Transverse colon (tissue), 4 donors: ENCODE measurements at regions not wholly inside any gene's neighbourhood (a gene's known extent, or its start where the extent isn't known, plus 50 kb on each side); places are given as distances from the start of the nearest gene placed in this dataset.

ENCODE experiments used
- DNase-seq: peaks from one replicate; pipeline ENCODE4 v3.0.0-alpha.2; 2019
- H3K27ac ChIP-seq, 4 donors: fragments of 200-600 bp; sonication (generic); 2 replicates each; pipeline ENCODE4 v1.5.1; 2016 to 2018; ENCODE audit warnings: inconsistent platforms in 4 of 4
- H3K27me3 ChIP-seq: fragments of 200-600 bp; sonication (generic); 2 replicates; pipeline ENCODE4 v1.5.1; 2017; ENCODE audit warnings: inconsistent platforms
- H3K36me3 ChIP-seq, 4 donors: fragments of 200-600 bp; sonication (generic); 2 replicates each; pipeline ENCODE4 v1.5.1; 2017 to 2019; ENCODE audit warnings: inconsistent platforms in 4 of 4
- H3K4me1 ChIP-seq, 4 donors: fragments of 200-600 bp; sonication (generic); 2 replicates each; pipeline ENCODE4 v1.5.1; 2017 to 2020; ENCODE audit warnings: inconsistent platforms in 4 of 4
- H3K4me3 ChIP-seq, 4 donors: fragments of 200-600 bp; sonication (generic); 1 replicate in 1 of 4; 2 replicates in 3 of 4; pipeline versions ENCODE4 v1.5.1 to v1.6.1; 2017 to 2019; ENCODE audit warnings: inconsistent platforms in 4 of 4
- H3K9me3 ChIP-seq, 2 donors: fragments of 200-600 bp; sonication (generic); 2 replicates each; pipeline ENCODE4 v1.5.1; 2017 to 2019; ENCODE audit warnings: inconsistent platforms in 2 of 2
- EP300 ChIP-seq: sonication (generic); formaldehyde crosslinking; IDR thresholded peaks from one replicate; pipeline ENCODE4 v1.6.1; 2017; ENCODE audit warnings: antibody characterized with exemption, low read depth
- POLR2A ChIP-seq: fragments of 450-650 bp; IDR thresholded peaks from one replicate; pipeline ENCODE4 v1.6.1; 2016; ENCODE audit warnings: antibody characterized with exemption, mild to moderate bottlenecking, moderate library complexity
- POLR2AphosphoS5 ChIP-seq, 3 donors: sonication (generic); formaldehyde crosslinking; IDR thresholded peaks; one replicate each; pipeline ENCODE4 v1.6.1; 2016; ENCODE audit warnings: antibody characterized with exemption in 3 of 3
- whole genome bisulfite sequencing, 2 donors: methylation state at CpG; one replicate each; pipeline ENCODE4 v1.1.5; 2018; ENCODE audit warnings: low coverage in 1 of 2; 5-methylcytosine and 5-hydroxymethylcytosine counted together
- in situ Hi-C, 4 donors: fragments of 200-750 bp; cut with MboI; loops; one replicate each; pipeline versions ENCODE4 v1.15.0 to v1.15.1; 2017; ENCODE audit warnings: low sequenced_read_pairs in 3 of 4, low pct_ligation_motif_present in 1 of 4, low pct_unique_long_range_greater_than_20kb in 1 of 4
- intact Hi-C: fragments of 100-400 bp; cut with DNase I; formaldehyde crosslinking; loops from one replicate; pipeline ENCODE4 v1.15.1; 2023; ENCODE audit warnings: low total_unique reads
- TF ChIP-seq, protein P1 (sequence below), 5 experiments: fragments of 200-600 bp in 3 of 5; fragments of 450-650 bp in 2 of 5; sonication (generic) in 3 of 5; IDR thresholded peaks; 1 replicate in 2 of 5; 2 replicates in 3 of 5; pipeline ENCODE4 v1.5.1; 2016 to 2017; ENCODE audit warnings: antibody characterized with exemption in 5 of 5, inconsistent platforms in 3 of 5, mild to moderate bottlenecking in 2 of 5, moderate library complexity in 1 of 5

DNA sequence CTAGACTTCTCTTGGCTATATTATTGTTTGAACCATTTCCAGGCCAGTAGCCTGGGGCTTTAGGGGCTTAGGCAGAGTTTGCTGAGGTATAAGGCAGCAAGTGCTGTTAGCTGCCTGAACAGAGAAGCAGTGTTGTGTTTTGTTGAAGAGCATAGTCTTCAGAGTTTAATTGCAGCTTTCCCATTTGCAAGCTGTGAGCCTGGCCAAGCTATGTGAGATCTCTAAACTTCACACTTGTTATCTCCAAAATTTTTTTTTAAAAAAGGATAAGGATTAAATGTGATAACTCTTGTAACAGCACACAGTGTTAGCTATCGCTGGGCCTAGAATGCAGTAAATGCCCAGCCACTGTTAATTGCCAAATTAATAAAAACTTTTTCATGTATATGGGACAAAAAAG is 782.4 kb downstream of the REEP3 start:
- H3K4me1 ChIP-seq, result no peaks in the 10 kb centered on the region
- H3K27me3 ChIP-seq, result no peaks in the 10 kb centered on the region
- in situ Hi-C loops (no loop called here), intact Hi-C loops (no loop called here)
- TF ChIP-seq POLR2A, result no peak
- no peak for TF ChIP-seq POLR2AphosphoS5 (IDR thresholded peaks at IDR 0.05)
- TF ChIP-seq EP300, result no peak
- TF ChIP-seq, protein P1, sequence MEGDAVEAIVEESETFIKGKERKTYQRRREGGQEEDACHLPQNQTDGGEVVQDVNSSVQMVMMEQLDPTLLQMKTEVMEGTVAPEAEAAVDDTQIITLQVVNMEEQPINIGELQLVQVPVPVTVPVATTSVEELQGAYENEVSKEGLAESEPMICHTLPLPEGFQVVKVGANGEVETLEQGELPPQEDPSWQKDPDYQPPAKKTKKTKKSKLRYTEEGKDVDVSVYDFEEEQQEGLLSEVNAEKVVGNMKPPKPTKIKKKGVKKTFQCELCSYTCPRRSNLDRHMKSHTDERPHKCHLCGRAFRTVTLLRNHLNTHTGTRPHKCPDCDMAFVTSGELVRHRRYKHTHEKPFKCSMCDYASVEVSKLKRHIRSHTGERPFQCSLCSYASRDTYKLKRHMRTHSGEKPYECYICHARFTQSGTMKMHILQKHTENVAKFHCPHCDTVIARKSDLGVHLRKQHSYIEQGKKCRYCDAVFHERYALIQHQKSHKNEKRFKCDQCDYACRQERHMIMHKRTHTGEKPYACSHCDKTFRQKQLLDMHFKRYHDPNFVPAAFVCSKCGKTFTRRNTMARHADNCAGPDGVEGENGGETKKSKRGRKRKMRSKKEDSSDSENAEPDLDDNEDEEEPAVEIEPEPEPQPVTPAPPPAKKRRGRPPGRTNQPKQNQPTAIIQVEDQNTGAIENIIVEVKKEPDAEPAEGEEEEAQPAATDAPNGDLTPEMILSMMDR (IDR thresholded peaks at IDR 0.05), result no peak
- no peaks in the 10 kb centered on the region for H3K9me3 ChIP-seq
- H3K27ac ChIP-seq, result no peak overlapping the region
- WGBS, 2 donors, result 90 to 96% methylated on average over 1 of the region's 1 CpG
- no peak overlapping the region for H3K4me3 ChIP-seq
- H3K36me3 ChIP-seq, result no peaks in the 10 kb centered on the region
- no peak for DNase-seq

DNA sequence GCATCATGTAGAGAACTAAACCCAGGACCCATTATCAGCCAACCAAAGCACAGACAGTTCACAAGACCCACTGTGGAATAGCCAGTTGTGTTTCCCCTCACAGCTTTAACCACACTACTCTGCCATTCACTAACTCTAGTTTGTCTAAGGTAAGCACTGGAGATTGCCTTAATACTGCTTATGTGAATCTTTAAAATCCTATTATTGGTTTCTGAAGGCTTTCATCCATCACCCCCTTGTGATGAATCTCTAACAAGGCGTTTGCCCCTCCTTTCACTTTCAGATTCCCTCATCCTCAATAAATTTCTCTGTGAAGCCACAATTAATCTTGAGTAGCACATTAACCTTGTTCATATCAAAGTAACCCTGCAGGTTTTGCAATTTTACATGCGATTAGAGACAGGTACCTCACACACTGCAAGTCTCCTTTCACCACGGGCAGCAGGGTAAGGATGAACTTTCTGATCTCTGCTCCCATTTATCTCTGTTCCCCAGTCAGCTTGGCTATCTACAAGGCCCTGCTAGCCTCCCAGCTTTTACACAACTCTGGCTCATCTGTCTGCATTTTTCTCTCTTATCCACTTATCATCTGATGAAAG is 785.6 kb downstream of the REEP3 start:
- Histone ChIP-seq H3K4me1 (no peaks in the 10 kb centered on the region), H3K27ac (no peak overlapping the region), H3K36me3 (no peaks in the 10 kb centered on the region), H3K27me3 (no peaks in the 10 kb centered on the region), H3K4me3 (no peak overlapping the region), H3K9me3 (no peaks in the 10 kb centered on the region)
- TF ChIP-seq EP300 (no peak), POLR2A (no peak), POLR2AphosphoS5 (IDR thresholded peaks at IDR 0.05) (no peak)
- TF ChIP-seq, protein P1 (IDR thresholded peaks at IDR 0.05), result no peak
- WGBS, 2 donors, result 34 to 35% methylated on average over 3 of the region's 3 CpGs
- in situ Hi-C loops, result no loop called here
- no peak for DNase-seq
- intact Hi-C loops, result no loop called here

DNA sequence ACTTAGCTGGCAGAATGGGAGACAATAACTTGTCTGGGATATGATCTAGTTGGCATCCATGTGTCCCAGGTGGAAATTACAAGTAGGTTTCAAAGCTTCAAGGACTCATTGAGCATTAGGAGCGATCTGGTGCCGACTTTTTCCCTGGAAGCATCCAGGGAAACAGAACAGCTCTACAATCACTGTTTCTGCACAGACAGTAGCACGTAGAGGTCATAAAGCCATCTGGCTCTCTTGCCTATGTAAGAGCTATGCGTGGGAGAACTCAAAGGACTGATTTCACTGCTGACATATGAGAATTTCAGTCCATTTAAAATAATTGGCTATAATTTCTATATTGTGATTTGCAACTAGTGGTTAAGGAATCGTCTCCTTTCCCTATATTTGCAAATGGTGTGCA is 791.7 kb downstream of the REEP3 start:
- no peaks in the 10 kb centered on the region for H3K36me3 ChIP-seq
- in situ Hi-C loops (no loop called here), intact Hi-C loops (no loop called here)
- no peaks in the 10 kb centered on the region for H3K9me3 ChIP-seq
- WGBS, 2 donors, result 51 to 73% methylated on average over 5 of the region's 5 CpGs
- TF ChIP-seq POLR2A, result no peak
- no peak for TF ChIP-seq POLR2AphosphoS5 (IDR thresholded peaks at IDR 0.05)
- TF ChIP-seq EP300, result no peak
- TF ChIP-seq, protein P1 (IDR thresholded peaks at IDR 0.05), result no peak
- no peak overlapping the region for H3K4me3 ChIP-seq
- DNase-seq, result no peak
- H3K27me3 ChIP-seq, result no peaks in the 10 kb centered on the region
- no peak overlapping the region for H3K27ac ChIP-seq
- H3K4me1 ChIP-seq, result no peaks in the 10 kb centered on the region

DNA sequence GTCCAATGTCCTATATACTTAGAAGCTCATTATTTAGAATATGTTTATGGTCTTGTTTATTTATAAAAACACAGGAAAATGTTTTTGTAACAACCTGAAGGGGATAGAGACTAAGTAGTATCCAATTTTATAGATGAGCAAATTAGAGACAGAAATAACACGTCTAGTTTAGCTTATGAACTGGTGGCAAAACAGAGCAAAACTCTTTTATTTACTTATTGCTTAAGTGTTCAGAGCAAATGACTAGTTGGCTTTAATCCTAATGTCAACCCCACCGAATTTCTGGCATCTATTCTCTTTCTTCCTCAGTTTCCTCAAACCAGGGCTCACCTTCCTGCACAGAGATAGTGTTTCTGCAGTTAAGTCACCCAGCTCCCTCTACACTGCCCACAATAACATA is 792.8 kb downstream of the REEP3 start:
- WGBS, 2 donors, result 41 to 42% methylated on average over 2 of the region's 2 CpGs
- Histone ChIP-seq H3K36me3 (no peaks in the 10 kb centered on the region), H3K9me3 (no peaks in the 10 kb centered on the region), H3K4me1 (no peaks in the 10 kb centered on the region), H3K27ac (no peak overlapping the region), H3K4me3 (no peak overlapping the region), H3K27me3 (no peaks in the 10 kb centered on the region)
- TF ChIP-seq POLR2A (no peak), EP300 (no peak), POLR2AphosphoS5 (IDR thresholded peaks at IDR 0.05) (no peak)
- TF ChIP-seq, protein P1 (IDR thresholded peaks at IDR 0.05), result no peak
- in situ Hi-C loops (no loop called here), intact Hi-C loops (no loop called here)
- no peak for DNase-seq
